D341Med (cell line): ENCODE measurements at regions not wholly inside any gene's neighbourhood (a gene's known extent, or its start where the extent isn't known, plus 50 kb on each side); places are given as distances from the start of the nearest gene placed in this dataset.
"Not testable (repeated sequence)": the region's sequence is repeated elsewhere in the genome, so short reads cannot be mapped to it uniquely, and the experiment has no call there.

ENCODE experiments used
- DNase-seq: peaks from one replicate; pipeline ENCODE4 v3.0.0; 2012; ENCODE audit warnings: low spot score

DNA sequence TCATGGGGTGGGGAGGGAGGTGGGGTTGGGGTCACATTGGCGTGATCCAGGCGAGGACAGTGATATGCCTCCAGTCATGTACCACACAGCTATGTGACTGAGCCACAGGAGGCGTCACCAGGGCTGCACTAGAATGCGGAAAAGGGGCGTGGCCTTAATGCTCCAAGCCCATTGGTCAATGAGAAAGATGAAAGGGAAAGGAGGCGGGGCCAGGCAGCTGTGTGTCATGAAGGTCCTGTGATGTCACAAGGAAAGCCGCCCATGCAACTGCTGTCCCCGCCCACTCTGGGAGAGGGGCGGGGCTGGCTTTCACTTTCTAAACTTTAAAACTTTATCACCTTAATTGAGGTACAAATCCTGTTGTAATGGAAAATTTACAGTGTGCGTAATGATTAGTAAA lies 89.4 kb upstream of the ADCY2 start:
- not testable (repeated sequence) for DNase-seq

DNA sequence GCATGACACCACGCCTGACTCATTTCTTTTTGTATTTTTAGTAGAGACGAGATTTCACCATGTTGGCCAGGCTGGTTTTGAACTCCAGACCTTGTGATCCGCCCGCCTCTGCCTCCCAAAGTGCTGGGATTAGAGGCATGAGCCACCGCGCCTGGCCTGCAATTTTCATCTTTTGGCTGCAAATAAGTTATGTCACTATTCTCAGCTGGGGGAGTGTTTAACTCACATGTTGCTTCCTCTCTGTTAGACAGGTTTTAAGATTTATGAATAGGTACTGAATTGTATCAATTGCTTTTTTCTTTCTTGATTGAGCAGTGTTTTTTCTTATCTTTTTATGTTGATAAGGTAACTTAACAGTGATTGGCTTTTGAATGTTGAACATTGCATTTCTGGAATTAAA lies 88.2 kb upstream of the ADCY2 start:
- DNase-seq: not testable (repeated sequence)

DNA sequence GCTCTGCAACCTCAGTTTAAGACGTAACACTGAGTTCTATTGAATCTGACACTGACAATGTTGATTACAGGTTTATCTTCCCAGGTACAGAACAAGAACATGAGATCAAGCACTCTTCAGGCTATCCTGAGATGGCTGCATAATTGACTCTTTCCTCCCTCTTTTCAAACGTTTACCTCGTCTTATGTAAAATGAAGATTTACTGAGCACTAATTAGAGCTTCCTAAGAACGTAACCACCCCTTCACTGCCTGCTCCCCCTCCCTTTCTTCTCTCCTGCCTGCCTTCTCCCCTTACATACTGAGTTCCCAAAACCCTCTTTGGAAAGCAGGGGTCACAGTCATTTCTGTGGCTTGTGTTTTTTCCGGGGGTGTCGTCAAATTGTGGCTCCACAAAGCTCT lies 86.2 kb upstream of the ADCY2 start:
- not testable (repeated sequence) for DNase-seq

DNA sequence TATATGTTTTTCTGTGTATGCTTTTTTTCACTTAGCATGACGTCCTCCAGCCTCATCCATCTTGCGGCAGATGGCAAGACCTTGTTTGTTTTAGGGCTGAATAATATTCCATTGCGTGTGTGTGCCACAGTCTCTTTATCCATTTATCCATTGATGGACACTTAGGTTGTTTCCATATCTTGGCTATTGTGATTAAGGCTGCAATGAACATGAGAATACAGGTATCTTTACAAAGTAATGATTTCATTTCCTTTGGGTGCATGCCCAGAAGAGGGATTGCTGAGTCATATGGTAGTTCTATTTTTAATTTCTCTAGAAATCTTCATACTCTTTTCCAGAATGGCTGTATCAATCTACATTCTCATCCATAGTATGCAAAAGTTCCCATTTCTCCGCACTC lies 85.3 kb upstream of the ADCY2 start:
- DNase-seq: not testable (repeated sequence)

DNA sequence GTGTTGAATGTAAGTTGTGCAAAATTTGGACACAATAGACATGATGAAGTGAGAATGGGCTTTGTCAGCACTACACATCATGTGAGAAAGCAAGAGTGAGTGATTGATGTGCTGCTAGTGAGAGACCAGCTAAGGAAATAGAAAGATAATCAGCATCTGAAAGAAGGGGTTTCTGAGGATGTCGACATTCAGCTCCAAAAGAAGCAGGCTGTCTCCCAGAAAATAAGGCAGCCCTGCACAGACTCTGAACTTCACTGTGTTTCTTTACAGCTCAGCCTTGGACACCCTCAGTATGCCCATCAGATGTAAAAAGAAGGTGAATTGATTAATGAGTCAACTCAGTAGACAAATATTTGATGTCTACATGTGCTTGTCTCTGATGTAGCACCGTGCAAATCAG lies 80.8 kb upstream of the ADCY2 start:
- DNase-seq: no peak

DNA sequence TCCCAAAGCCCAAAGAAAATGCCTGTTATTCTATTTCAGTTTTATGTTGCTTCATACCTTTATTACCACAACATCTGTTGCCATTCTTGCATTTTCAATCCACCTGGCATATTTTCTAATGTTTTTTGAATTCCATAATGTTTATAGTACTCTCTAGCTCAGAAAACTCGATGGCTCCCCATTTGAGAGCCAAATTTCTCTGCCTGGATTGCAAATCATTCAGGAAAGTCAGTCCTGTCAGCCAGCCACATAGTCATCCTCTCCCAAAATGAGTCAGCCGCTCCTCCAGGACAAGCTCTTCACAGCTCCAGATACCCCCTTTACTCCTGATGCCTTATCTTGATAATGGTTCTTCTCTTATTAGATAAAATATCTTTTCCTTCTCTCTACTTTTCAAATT lies 78.2 kb upstream of the ADCY2 start:
- no peak for DNase-seq

DNA sequence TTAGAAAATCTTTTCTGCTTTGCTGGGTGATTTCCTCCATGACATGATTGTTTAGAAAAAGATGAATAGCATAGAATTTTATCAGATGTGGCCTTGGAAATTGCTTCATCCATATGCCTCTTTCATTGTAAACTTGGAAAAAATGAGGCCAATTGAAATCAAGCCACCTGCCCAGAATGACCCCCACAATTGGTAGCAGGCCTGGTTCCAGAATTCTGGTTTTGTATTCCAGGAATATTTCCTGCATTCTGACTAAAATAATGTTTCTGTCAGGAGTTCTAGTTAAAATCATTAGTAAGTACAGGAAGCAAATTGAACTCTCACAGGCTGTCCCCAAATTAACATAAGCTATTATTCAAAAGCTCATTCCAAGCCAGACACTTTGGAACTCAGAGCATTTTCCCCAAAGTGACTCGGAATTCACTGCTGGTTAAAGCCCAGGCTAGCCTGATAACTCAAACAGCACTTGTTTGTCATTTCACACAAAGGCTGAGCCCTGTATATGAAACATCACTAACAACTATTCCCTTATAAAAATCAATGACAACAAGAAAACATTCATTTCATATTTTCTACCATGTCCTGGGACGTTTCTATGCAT lies 75.1 kb upstream of the ADCY2 start:
- no peak for DNase-seq

DNA sequence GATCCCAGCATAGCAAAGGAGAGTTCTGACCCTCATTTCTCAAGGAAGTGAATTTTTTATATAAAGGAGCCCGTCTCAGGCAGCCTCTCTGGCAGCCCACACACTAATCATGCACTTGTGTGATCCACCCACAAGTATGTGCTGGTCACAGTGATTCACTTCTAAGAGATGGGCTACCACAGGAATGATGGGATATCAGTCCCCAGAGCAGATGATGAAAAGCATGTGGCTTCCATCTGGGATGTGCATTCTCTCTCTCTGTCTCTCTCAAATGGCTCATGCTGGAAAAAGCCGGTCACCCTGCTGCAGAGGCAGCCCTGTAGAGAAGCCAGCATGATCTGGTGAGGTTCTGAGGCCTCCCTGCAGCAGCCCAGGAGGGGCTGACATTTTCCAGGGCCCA lies 74.2 kb upstream of the ADCY2 start:
- no peak for DNase-seq

DNA sequence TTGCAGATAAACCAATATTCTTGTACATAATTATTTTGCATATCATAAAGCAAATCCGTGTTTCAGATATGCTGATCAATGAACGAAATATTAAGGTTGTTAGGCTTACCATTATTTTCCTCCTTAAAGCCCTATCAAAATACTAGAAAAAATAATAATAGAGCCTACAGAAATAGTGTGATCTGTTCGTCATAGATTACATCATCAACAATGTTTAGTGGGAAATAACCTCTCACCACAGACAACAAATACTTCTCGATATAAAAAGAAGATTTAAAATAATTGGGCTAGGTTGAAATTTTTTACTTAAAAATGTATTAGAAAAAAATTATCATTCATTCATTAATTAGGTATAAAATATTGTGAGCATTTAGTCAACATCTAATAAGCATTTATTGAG lies 71.0 kb upstream of the ADCY2 start:
- no peak for DNase-seq

DNA sequence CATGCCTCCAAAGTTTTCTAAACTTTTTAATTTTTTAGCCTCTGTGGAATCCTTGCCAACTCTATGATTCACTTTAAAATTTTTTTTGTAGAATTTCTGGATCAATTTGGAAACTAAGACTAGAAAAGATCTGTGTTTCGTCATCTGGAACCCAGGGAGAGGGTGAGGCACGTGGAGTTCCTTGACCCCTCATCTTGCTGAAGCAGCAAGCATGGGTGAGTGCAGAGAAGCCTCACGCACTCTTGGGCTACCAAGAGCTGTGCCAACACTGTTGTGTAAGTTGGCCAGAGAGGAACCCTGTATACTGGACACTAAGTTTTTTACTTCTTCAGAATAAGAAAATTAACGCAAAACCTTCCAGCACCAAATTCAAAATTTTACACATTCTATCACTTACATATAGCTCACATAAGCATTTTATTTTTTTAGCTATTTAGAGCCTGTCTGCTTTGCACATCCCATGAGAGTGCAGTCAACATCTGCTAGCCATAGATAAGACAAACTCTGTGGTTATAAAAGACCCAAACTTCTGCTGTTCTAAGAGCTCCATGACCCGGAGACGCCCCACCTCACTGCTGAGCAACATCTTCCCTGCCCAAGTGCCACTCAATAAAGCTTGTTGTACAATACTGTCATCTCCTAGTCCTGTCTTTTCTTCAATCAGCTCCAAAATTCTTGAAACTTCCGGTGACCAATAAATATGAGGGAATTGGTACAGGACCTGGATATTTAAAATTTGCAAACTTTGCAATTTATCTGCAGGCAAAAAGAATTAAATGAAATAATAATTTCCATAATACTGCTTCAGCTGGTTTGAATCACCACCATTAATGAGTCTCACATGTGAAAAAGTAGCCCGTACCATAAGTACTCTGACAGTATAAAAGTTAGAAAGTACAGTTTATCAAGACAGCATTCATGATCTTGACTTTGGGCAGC lies 69.7 kb upstream of the ADCY2 start:
- no peak for DNase-seq

DNA sequence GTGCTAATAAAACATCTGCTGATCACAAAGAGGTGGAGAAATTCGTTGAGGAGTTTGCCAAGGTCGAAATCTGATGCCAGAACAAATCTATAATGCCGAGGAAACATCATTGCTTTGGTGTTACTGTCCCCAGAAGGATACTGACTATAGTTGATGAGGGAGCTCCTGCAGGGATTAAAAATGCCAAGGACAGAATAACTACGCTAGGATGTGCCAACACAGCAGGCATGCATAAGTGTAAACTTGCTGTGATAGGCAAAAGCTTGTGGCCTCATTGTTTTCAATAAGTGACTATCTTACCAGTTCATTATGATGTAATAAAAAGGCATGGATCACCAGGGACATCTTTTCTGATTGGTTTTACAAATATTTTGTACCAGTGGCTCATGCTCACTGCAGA lies 66.8 kb upstream of the ADCY2 start:
- DNase-seq: no peak

DNA sequence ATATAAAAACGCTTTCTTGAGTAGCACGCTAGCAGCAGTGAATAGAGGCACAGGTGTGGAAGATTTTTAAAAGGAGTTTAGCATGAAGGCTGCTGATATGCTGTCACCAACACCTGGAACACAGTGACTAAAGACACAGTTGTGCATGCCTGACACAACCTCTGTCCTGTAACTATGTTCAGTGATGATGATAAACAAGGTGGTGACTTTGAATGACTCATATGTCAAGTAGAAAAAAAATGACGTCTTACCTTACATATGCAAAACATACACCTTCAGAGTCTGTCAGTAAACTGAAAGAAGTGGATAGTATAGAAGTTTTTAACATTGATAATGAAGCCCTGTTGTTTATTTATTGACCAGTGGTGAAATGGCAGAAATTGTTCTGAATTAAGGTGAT lies 66.2 kb upstream of the ADCY2 start:
- DNase-seq: no peak

DNA sequence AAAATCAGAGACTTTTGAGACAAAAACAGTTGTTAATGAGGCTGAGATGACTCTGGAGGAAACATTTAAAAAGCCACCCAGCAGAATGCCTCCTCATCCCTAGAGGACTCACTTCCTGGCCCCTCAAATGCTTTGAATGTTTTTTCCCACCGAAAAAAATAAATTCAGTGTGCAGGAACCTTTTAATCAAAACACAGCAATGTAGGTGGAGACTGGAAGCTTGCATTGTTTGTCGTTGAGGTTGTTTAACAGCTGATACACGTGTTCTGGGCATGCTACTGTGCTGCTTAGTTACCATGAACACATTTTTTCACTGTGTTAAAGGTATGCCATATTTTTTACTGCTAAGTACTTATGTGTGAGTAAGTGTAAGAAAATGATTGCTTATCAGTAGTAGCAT lies 65.7 kb upstream of the ADCY2 start:
- no peak for DNase-seq

DNA sequence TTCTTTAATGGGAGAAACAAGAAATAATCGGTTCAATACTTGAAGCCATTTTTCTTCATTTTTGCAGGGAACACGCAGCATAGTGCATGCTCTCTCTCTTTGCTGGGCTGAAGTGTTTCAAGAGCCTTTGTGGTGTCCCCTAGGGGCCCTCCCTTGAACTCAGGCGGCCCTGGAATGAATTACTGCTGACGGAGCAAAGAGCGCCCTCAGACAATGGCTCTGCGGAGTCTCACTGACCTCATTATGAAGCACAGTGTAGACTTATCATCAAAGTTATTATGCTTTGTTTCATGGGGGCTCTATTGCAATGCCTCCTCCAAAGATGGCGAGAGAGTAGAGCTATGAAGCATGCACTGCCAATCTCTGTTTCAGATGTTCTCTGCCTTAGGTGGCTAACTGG lies 64.8 kb upstream of the ADCY2 start:
- DNase-seq: no peak
